Heart left ventricle (tissue), 16 donors: ENCODE measurements at regions not wholly inside any gene's neighbourhood (a gene's known extent, or its start where the extent isn't known, plus 50 kb on each side); places are given as distances from the start of the nearest gene placed in this dataset.
A peak's percentile ranks its signal among the peaks of the same experiment; 100 is the strongest.

Source experiments
- ATAC-seq, 4 donors: fragments of 200-7000 bp; cut with Tn5 transposase; one replicate each; pipeline ENCODE4 v1.9.1; 2020 to 2022; ENCODE audit warnings: moderate library complexity in 4 of 4, mild to moderate bottlenecking in 3 of 4, moderate number of reproducible peaks in 1 of 4
- DNase-seq, 5 donors: peaks; one replicate each; pipeline ENCODE4 v3.0.0-alpha.2; 2020
- H3K27ac ChIP-seq, 12 donors: fragments of 200-600 bp; sonication (generic) in 4 of 12; one replicate each; pipeline versions ENCODE4 v1.5.0 to v1.8.0; 2016 to 2022; ENCODE audit warnings: mild to moderate bottlenecking in 2 of 12
- H3K27me3 ChIP-seq, 9 donors: fragments of 200-600 bp; sonication (generic) in 2 of 9; one replicate each; pipeline versions ENCODE4 v1.5.1 to v1.8.0; 2016 to 2022; ENCODE audit warnings: mild to moderate bottlenecking in 3 of 9
- H3K36me3 ChIP-seq, 9 donors: fragments of 200-600 bp; sonication (generic) in 2 of 9; one replicate each; pipeline versions ENCODE4 v1.5.0 to v1.8.0; 2018 to 2022; ENCODE audit warnings: mild to moderate bottlenecking in 2 of 9
- H3K4me1 ChIP-seq, 12 donors: fragments of 200-600 bp; sonication (generic) in 4 of 12; one replicate each; pipeline versions ENCODE4 v1.5.0 to v1.8.0; 2016 to 2022; ENCODE audit warnings: mild to moderate bottlenecking in 3 of 12
- H3K4me3 ChIP-seq, 12 donors: fragments of 200-600 bp; sonication (generic) in 4 of 12; one replicate each; pipeline versions ENCODE4 v1.5.0 to v1.8.0; 2017 to 2022; ENCODE audit warnings: mild to moderate bottlenecking in 9 of 12, moderate library complexity in 4 of 12
- H3K9me3 ChIP-seq, 12 donors: fragments of 200-600 bp; sonication (generic) in 4 of 12; one replicate each; pipeline versions ENCODE4 v1.5.0 to v1.8.0; 2016 to 2022; ENCODE audit warnings: mild to moderate bottlenecking in 1 of 12
- POLR2A ChIP-seq, 2 donors: fragments of 450-650 bp; IDR thresholded peaks; one replicate each; pipeline ENCODE4 v1.6.1; 2017; ENCODE audit warnings: antibody characterized with exemption in 2 of 2, mild to moderate bottlenecking in 2 of 2, moderate library complexity in 2 of 2
- WGBS, 4 donors: extraction: QIAGEN DNeasy Blood & Tissue Kit in 2 of 4; methylation state at CpG; one replicate each; pipeline versions ENCODE4 v1.1.5 to v1.1.7; 2013 to 2018; 5-methylcytosine and 5-hydroxymethylcytosine counted together
- intact Hi-C, 10 donors: fragments of 100-400 bp; cut with DNase I; formaldehyde crosslinking; loops; one replicate each; pipeline versions ENCODE4 v1.11.1 to v1.14.2; 2022
- TF ChIP-seq, protein P1 (sequence below), 12 donors: fragments of 200-600 bp; sonication (generic) in 4 of 12; IDR thresholded peaks; one replicate each; pipeline versions ENCODE4 v1.5.0 to v1.8.0; 2018 to 2022; ENCODE audit warnings: antibody characterized with exemption in 12 of 12, mild to moderate bottlenecking in 5 of 12
- donor health status: ischemic (EF 13 %, LVEDD 7.1; RV severe dilation, severe dysfunction).
- donor health status: healthy with polysubstance abuse.
- donor health status: DM: no; HTN: yes; CAD: no.
- donor health status: DM: no; HTN: no; CAD: no.
- donor health status: ischemic (EF 25% LVEDD 6.9; RV normal size, moderate dysfunction).
- donor health status: ischemic (EF 25% LVEDD 5.7; RV mildly dilated, moderate dysfunction).
- donor health status: healthy.
- donor health status: DM: yes; HTN: yes; CAD: no.
- donor health status: ischemic (EF 35%, LVEDD 5.7; RV mildly dilated, moderate dysfunction).
- donor health status: nonischemic (EF 11% LVEDD 7.7; RV severe dilation, severe dysfunction).
- donor health status: DM: yes; HTN: yes; CAD: no.
- donor health status: PGD.
- donor health status: ischemic (EF 29% LVEDD 5.4; RV normal size, mild dysfunction).
- donor health status: nonischemic (EF 23%, LVEDD 6.1; RV moderate dilation, normal function).

GRCh38 chr10:8420182-8420581 is 365.7 kb downstream of the GATA3 start:
- ATAC-seq (no peak), DNase-seq (no peak)
- intact Hi-C loops = no loop called here
- no peaks in the 10 kb centered on the region for H3K27me3 ChIP-seq
- WGBS, 4 donors = 63 to 78% (median 70%) methylated on average over 2 of the region's 2 CpGs
- H3K27ac ChIP-seq = no peak overlapping the region
- TF ChIP-seq, protein P1, sequence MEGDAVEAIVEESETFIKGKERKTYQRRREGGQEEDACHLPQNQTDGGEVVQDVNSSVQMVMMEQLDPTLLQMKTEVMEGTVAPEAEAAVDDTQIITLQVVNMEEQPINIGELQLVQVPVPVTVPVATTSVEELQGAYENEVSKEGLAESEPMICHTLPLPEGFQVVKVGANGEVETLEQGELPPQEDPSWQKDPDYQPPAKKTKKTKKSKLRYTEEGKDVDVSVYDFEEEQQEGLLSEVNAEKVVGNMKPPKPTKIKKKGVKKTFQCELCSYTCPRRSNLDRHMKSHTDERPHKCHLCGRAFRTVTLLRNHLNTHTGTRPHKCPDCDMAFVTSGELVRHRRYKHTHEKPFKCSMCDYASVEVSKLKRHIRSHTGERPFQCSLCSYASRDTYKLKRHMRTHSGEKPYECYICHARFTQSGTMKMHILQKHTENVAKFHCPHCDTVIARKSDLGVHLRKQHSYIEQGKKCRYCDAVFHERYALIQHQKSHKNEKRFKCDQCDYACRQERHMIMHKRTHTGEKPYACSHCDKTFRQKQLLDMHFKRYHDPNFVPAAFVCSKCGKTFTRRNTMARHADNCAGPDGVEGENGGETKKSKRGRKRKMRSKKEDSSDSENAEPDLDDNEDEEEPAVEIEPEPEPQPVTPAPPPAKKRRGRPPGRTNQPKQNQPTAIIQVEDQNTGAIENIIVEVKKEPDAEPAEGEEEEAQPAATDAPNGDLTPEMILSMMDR (IDR thresholded peaks at IDR 0.05) = no peak
- no peak for TF ChIP-seq POLR2A (IDR thresholded peaks at IDR 0.05)
- no peaks in the 10 kb centered on the region for H3K36me3 ChIP-seq
- peaks cover 0 to 5% (median 0%) of the 10 kb centered on the region in 12 donors for H3K9me3 ChIP-seq
- no peak overlapping the region for H3K4me3 ChIP-seq
- H3K4me1 ChIP-seq = no peaks in the 10 kb centered on the region

DNA sequence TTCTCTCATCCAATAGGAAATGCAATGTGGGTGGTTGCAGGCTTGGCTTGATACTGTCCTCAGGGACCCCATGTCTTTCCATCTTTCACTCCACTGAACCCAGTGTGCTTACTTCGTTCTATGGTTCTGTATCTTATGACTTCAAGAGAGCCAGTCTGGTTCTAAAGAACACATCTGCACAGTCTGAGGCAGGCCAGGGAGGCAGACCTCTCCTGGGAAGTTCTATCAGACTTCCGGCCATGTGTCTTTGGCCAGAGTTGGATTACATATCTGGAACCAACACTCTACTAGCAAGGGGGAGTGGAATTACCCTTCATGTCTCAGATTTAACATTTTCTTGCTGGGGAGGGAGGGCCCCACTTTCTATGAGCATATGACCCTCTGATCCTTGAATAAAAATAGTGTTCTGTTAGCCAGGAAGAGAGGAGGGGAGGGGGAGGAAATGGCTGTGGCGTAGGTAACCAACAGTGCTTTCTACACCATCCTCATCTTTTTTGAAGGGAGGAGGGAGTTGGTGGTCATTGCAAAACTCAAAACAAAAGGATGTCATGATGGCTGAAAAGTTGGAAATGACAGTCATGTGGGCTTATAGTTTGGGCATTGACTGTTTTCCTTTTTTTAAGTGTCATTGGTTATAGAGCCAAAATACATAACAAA is 370.2 kb downstream of the GATA3 start:
- no peak for TF ChIP-seq POLR2A (IDR thresholded peaks at IDR 0.05)
- TF ChIP-seq, protein P1 (IDR thresholded peaks at IDR 0.05) = no peak
- H3K4me3 ChIP-seq = no peak overlapping the region
- 48 to 61% (median 51%) methylated on average over 3 of the region's 3 CpGs for WGBS, 4 donors
- peaks cover 0 to 2% (median 0%) of the 10 kb centered on the region in 9 donors for H3K27me3 ChIP-seq
- DNase-seq (no peak), ATAC-seq (peak in 3 of 4 donors; percentile 27 to 60 (median 45))
- no peaks in the 10 kb centered on the region for H3K36me3 ChIP-seq
- intact Hi-C loops = no loop called here
- H3K4me1 ChIP-seq = no peaks in the 10 kb centered on the region
- H3K27ac ChIP-seq = no peak overlapping the region
- H3K9me3 ChIP-seq = peaks cover 0 to 5% (median 0%) of the 10 kb centered on the region in 12 donors

DNA sequence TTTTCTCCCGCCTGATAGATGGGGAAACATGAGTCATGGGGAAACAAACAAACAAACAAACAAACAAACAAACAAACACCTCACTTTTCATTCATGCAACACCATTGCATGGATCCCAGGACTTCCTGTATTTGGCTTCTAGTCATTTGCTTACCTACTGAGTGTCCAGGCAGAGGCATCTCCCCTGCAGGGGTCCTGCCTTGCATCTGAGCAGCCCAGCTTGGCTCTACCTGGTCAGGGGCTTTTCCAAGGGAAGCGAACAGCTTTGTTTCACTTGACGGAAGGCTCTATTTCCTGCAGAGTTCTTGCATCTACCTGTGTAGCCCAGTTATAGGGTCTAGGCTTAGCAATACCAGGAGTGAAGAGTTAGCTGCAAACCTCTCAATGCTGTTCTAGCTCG is 374.2 kb downstream of the GATA3 start:
- Histone ChIP-seq H3K27ac (no peak overlapping the region), H3K27me3 (peaks cover 0 to 2% (median 0%) of the 10 kb centered on the region in 9 donors), H3K9me3 (no peaks in the 10 kb centered on the region), H3K4me3 (no peak overlapping the region), H3K4me1 (no peaks in the 10 kb centered on the region), H3K36me3 (no peaks in the 10 kb centered on the region)
- intact Hi-C loops = no loop called here
- DNase-seq (no peak), ATAC-seq (no peak)
- no peak for TF ChIP-seq POLR2A (IDR thresholded peaks at IDR 0.05)
- TF ChIP-seq, protein P1 (IDR thresholded peaks at IDR 0.05) = no peak
- WGBS, 4 donors = 80 to 92% (median 89%) methylated on average over 4 of the region's 4 CpGs

GRCh38 chr10:8430321-8430720 is 375.8 kb downstream of the GATA3 start:
- H3K36me3 ChIP-seq = no peaks in the 10 kb centered on the region
- peaks cover 0 to 2% (median 0%) of the 10 kb centered on the region in 9 donors for H3K27me3 ChIP-seq
- TF ChIP-seq, protein P1 (IDR thresholded peaks at IDR 0.05) = no peak
- TF ChIP-seq POLR2A (IDR thresholded peaks at IDR 0.05) = no peak
- H3K4me3 ChIP-seq = no peak overlapping the region
- 29 to 34% (median 30%) methylated on average over 3 of the region's 3 CpGs for WGBS, 4 donors
- H3K9me3 ChIP-seq = no peaks in the 10 kb centered on the region
- H3K27ac ChIP-seq = no peak overlapping the region
- DNase-seq (no peak), ATAC-seq (no peak)
- no peaks in the 10 kb centered on the region for H3K4me1 ChIP-seq
- intact Hi-C loops = no loop called here
